ENCODE measurements at regions not wholly inside any gene's neighbourhood (a gene's known extent, or its start where the extent isn't known, plus 50 kb on each side); places are given as distances from the start of the nearest gene placed in this dataset.

GRCh38 chr5:173793648-173794548, 94.3 kb upstream of the CPEB4 start:
- TF ChIP-seq CTCF (conservative IDR thresholded peaks at IDR 0.05; ENCODE audit: low read depth, low read length): no peak
- TF ChIP-seq, protein P1, sequence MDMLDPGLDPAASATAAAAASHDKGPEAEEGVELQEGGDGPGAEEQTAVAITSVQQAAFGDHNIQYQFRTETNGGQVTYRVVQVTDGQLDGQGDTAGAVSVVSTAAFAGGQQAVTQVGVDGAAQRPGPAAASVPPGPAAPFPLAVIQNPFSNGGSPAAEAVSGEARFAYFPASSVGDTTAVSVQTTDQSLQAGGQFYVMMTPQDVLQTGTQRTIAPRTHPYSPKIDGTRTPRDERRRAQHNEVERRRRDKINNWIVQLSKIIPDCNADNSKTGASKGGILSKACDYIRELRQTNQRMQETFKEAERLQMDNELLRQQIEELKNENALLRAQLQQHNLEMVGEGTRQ (IDR thresholded peaks at IDR 0.05; ENCODE audit: low read depth, low read length): no peak
- no peak for TF ChIP-seq RFX5 (IDR thresholded peaks at IDR 0.05; ENCODE audit: low read depth, low read length)
- TF ChIP-seq ELK1 (IDR thresholded peaks at IDR 0.05; ENCODE audit: borderline replicate concordance, low read depth, low read length): no peak
- TF ChIP-seq BHLHE40 (IDR thresholded peaks at IDR 0.05; ENCODE audit: low read depth, low read length): no peak
